K562 (cell line): ENCODE measurements at regions not wholly inside any gene's neighbourhood (a gene's known extent, or its start where the extent isn't known, plus 50 kb on each side); places are given as distances from the start of the nearest gene placed in this dataset.

ENCODE experiments used
- ATF7 ChIP-seq: fragments of 450-650 bp; IDR thresholded peaks from 2 replicates; pipeline ENCODE4 v1.7.1; 2014; ENCODE audit warnings: mild to moderate bottlenecking, moderate library complexity
- CSDE1 ChIP-seq, 2 experiments: fragments of 450-650 bp; IDR thresholded peaks; 2 replicates each; pipeline ENCODE4 v1.6.1; 2016; ENCODE audit warnings: mild to moderate bottlenecking in 1 of 2
- DMBX1 ChIP-seq: fragments of 250-450 bp; sonication (Bioruptor Pico); IDR thresholded peaks from 2 replicates; pipeline ENCODE4 v1.8.0; 2022; ENCODE audit warnings: inconsistent platforms, mild to moderate bottlenecking, moderate library complexity, borderline replicate concordance
- ETV6 ChIP-seq, 3 experiments: fragments of 150-350 bp in 1 of 3; sonication (generic) in 1 of 3; formaldehyde crosslinking in 1 of 3; IDR thresholded peaks; 2 replicates each; pipeline versions ENCODE4 v1.6.1 to v1.8.0; 2014 to 2022; ENCODE audit warnings: borderline replicate concordance in 2 of 3, low read depth in 2 of 3, antibody characterized with exemption in 1 of 3, low read length in 1 of 3, mild to moderate bottlenecking in 1 of 3, missing genetic modification reagents in 1 of 3
- FIP1L1 ChIP-seq: fragments of 200-400 bp; formaldehyde crosslinking; IDR thresholded peaks from 2 replicates; pipeline ENCODE4 v1.6.1; 2018; ENCODE audit warnings: mild to moderate bottlenecking, low read depth, low read length; ENCODE audit not compliant: poor library complexity, severe bottlenecking
- MAZ ChIP-seq, 2 experiments: fragments of 450-650 bp in 1 of 2; sonication (generic) in 1 of 2; formaldehyde crosslinking; IDR thresholded peaks in 1 of 2; conservative IDR thresholded peaks in 1 of 2; 2 replicates each; pipeline versions ENCODE4 v1.4.0 to v1.5.0; 2020; ENCODE audit warnings: mild to moderate bottlenecking in 1 of 2, missing genetic modification reagents in 1 of 2
- MCM7 ChIP-seq, 2 experiments: fragments of 450-650 bp; IDR thresholded peaks; 2 replicates each; pipeline ENCODE4 v1.6.1; 2016 to 2018
- PCBP2 ChIP-seq: fragments of 200-400 bp; formaldehyde crosslinking; IDR thresholded peaks from 2 replicates; pipeline ENCODE4 v1.6.1; 2018; ENCODE audit warnings: low read length, low read depth, mild to moderate bottlenecking, moderate library complexity; ENCODE audit not compliant: poor library complexity, severe bottlenecking
- PHF20 ChIP-seq: fragments of 450-650 bp; IDR thresholded peaks from 2 replicates; pipeline ENCODE4 v1.6.1; 2018; ENCODE audit not compliant: partially characterized antibody
- PHTF2 ChIP-seq: fragments of 250-450 bp; sonication (Bioruptor Pico); IDR thresholded peaks from 2 replicates; pipeline ENCODE4 v1.5.0; 2021; ENCODE audit warnings: mild to moderate bottlenecking
- RBBP5 ChIP-seq: fragments of 200-600 bp; sonication (generic); IDR thresholded peaks from 2 replicates; pipeline ENCODE4 v1.6.1; 2012; ENCODE audit warnings: borderline replicate concordance, mild to moderate bottlenecking, low read length, control low read depth, inconsistent platforms; ENCODE audit not compliant: insufficient read depth, poor library complexity, severe bottlenecking
- RBFOX2 ChIP-seq: fragments of 200-400 bp; formaldehyde crosslinking; IDR thresholded peaks from 2 replicates; pipeline ENCODE4 v1.6.1; 2017; ENCODE audit warnings: low read depth, mild to moderate bottlenecking, low read length, moderate library complexity
- SAFB2 ChIP-seq: fragments of 200-400 bp; formaldehyde crosslinking; IDR thresholded peaks from 2 replicates; pipeline ENCODE4 v1.6.1; 2018; ENCODE audit warnings: borderline replicate concordance, low read length, low read depth, moderate library complexity; ENCODE audit not compliant: severe bottlenecking
- SETDB1 ChIP-seq: IDR thresholded peaks from one replicate; pipeline ENCODE4 v1.6.1; 2012; ENCODE audit warnings: low read length, control low read depth, inconsistent platforms
- SIN3B ChIP-seq: fragments of 450-650 bp; IDR thresholded peaks from 2 replicates; pipeline ENCODE4 v1.6.1; 2017; ENCODE audit warnings: low read depth, mild to moderate bottlenecking, moderate library complexity
- SMARCA5 ChIP-seq: fragments of 450-650 bp; IDR thresholded peaks from 2 replicates; pipeline ENCODE4 v1.6.1; 2016
- TCF3 ChIP-seq: sonication (generic); formaldehyde crosslinking; IDR thresholded peaks from 2 replicates; pipeline ENCODE4 v1.4.0; 2020; ENCODE audit warnings: mild to moderate bottlenecking, missing genetic modification reagents
- TEAD2 ChIP-seq: fragments of 450-650 bp; IDR thresholded peaks from 2 replicates; pipeline ENCODE4 v1.6.1; 2016; ENCODE audit warnings: missing genetic modification characterization, control low read depth, missing compliant biosample characterization
- ZC3H4 ChIP-seq: sonication (generic); formaldehyde crosslinking; IDR thresholded peaks from 2 replicates; pipeline ENCODE4 v1.9.0; 2021; ENCODE audit warnings: missing genetic modification reagents, borderline replicate concordance
- ZNF311 ChIP-seq: fragments of 250-450 bp; sonication (Bioruptor Pico); IDR thresholded peaks from 2 replicates; pipeline ENCODE4 v1.4.0; 2020; ENCODE audit warnings: mild to moderate bottlenecking, moderate library complexity
- TF ChIP-seq, protein P1 (sequence below): sonication (generic); formaldehyde crosslinking; IDR thresholded peaks from 2 replicates; pipeline ENCODE4 v1.8.0; 2022; ENCODE audit warnings: mild to moderate bottlenecking, missing genetic modification reagents
- TF ChIP-seq, protein P2 (sequence below): fragments of 150-350 bp; conservative IDR thresholded peaks from 2 replicates; pipeline ENCODE4 v1.6.1; 2014; ENCODE audit warnings: low read length
- TF ChIP-seq, protein P3 (sequence below): fragments of 450-650 bp; IDR thresholded peaks from 2 replicates; pipeline ENCODE4 v1.6.1; 2016; ENCODE audit warnings: mild to moderate bottlenecking

DNA sequence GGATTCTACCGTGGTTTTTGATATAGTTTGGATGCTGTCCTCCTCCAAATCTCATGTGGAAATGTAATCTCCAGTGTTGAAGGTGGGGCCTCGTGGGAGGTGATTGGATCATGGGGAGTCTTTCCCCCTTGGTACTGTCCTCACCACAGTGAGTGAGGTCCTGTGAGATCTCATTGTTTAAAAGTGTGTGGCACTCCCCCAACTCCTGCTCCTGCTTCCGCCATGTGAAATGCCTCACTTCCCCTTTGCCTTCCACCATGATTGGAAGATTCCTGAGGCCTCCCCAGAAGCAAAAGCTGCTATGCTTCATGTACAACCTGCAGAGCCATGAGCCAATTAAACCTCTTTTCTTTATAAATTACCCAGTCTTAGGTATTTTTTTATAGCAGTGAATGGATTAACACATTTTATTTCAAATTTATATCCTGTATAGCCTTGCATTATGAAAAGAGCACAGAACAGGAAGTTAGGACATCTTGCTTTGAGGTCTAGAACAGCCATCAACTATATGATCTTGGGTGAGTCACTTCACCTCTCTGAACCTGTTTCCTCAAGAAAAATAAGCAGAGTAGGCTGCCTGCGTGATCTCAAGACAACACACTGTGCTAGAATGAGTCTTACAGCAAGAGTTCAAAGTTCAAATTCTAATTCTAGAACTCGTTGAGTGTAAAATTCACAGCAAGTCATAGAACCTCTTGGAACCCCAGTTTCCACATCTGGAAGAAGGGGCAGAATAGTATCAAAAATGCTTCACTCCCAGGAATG is 160.9 kb upstream of the EEA1 start (continued):
- TF ChIP-seq, protein P1, sequence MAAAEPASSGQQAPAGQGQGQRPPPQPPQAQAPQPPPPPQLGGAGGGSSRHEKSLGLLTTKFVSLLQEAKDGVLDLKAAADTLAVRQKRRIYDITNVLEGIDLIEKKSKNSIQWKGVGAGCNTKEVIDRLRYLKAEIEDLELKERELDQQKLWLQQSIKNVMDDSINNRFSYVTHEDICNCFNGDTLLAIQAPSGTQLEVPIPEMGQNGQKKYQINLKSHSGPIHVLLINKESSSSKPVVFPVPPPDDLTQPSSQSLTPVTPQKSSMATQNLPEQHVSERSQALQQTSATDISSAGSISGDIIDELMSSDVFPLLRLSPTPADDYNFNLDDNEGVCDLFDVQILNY = no peak
- TF ChIP-seq ZNF311 (CRISPR knock-in tag) = 0 out of 2 replicates have a peak, but pooled peaks have one; percentile 25
- peak; percentile 56; the same call in 1 of the 2 replicates for TF ChIP-seq DMBX1 (CRISPR knock-in tag)
- no peak for TF ChIP-seq FIP1L1
- TF ChIP-seq ZC3H4 (CRISPR knock-in tag) = no peak
- no peak for TF ChIP-seq SETDB1
- no peak for TF ChIP-seq SMARCA5
- TF ChIP-seq, protein P2, sequence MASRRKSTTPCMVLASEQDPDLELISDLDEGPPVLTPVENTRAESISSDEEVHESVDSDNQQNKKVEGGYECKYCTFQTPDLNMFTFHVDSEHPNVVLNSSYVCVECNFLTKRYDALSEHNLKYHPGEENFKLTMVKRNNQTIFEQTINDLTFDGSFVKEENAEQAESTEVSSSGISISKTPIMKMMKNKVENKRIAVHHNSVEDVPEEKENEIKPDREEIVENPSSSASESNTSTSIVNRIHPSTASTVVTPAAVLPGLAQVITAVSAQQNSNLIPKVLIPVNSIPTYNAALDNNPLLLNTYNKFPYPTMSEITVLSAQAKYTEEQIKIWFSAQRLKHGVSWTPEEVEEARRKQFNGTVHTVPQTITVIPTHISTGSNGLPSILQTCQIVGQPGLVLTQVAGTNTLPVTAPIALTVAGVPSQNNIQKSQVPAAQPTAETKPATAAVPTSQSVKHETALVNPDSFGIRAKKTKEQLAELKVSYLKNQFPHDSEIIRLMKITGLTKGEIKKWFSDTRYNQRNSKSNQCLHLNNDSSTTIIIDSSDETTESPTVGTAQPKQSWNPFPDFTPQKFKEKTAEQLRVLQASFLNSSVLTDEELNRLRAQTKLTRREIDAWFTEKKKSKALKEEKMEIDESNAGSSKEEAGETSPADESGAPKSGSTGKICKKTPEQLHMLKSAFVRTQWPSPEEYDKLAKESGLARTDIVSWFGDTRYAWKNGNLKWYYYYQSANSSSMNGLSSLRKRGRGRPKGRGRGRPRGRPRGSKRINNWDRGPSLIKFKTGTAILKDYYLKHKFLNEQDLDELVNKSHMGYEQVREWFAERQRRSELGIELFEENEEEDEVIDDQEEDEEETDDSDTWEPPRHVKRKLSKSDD = no peak
- TF ChIP-seq TCF3 (CRISPR knock-in tag) = peak; percentile 25; the same call in 1 of the 2 replicates
- no peak for TF ChIP-seq SAFB2
- TF ChIP-seq ETV6 (IDR thresholded peaks at IDR 0.05; ENCODE audit: borderline replicate concordance in 1 of 2, low read depth in 2 of 2, low read length in 1 of 2) = no peak
- TF ChIP-seq ETV6 (CRISPR knock-in tag; IDR thresholded peaks at IDR 0.05; ENCODE audit: borderline replicate concordance) = no peak
- no peak for TF ChIP-seq ATF7
- no peak for TF ChIP-seq RBFOX2
- TF ChIP-seq SIN3B = no peak
- TF ChIP-seq PCBP2 = no peak
- no peak for TF ChIP-seq MAZ (CRISPR knock-in tag; conservative IDR thresholded peaks at IDR 0.05 in 1 of 2, IDR thresholded peaks at IDR 0.05 in 1 of 2)
- no peak for TF ChIP-seq PHTF2 (CRISPR knock-in tag)
- TF ChIP-seq TEAD2 (tag) = no peak
- TF ChIP-seq, protein P3, sequence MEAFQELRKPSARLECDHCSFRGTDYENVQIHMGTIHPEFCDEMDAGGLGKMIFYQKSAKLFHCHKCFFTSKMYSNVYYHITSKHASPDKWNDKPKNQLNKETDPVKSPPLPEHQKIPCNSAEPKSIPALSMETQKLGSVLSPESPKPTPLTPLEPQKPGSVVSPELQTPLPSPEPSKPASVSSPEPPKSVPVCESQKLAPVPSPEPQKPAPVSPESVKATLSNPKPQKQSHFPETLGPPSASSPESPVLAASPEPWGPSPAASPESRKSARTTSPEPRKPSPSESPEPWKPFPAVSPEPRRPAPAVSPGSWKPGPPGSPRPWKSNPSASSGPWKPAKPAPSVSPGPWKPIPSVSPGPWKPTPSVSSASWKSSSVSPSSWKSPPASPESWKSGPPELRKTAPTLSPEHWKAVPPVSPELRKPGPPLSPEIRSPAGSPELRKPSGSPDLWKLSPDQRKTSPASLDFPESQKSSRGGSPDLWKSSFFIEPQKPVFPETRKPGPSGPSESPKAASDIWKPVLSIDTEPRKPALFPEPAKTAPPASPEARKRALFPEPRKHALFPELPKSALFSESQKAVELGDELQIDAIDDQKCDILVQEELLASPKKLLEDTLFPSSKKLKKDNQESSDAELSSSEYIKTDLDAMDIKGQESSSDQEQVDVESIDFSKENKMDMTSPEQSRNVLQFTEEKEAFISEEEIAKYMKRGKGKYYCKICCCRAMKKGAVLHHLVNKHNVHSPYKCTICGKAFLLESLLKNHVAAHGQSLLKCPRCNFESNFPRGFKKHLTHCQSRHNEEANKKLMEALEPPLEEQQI = 0 out of 2 replicates have a peak, but pooled peaks have one; percentile 30
- TF ChIP-seq CSDE1 (IDR thresholded peaks at IDR 0.05) = no peak
- TF ChIP-seq MCM7 (IDR thresholded peaks at IDR 0.05) = no peak
- TF ChIP-seq PHF20 = no peak
- no peak for TF ChIP-seq RBBP5
